ENCODE measurements at regions not wholly inside any gene's neighbourhood (a gene's known extent, or its start where the extent isn't known, plus 50 kb on each side); places are given as distances from the start of the nearest gene placed in this dataset.

DNA sequence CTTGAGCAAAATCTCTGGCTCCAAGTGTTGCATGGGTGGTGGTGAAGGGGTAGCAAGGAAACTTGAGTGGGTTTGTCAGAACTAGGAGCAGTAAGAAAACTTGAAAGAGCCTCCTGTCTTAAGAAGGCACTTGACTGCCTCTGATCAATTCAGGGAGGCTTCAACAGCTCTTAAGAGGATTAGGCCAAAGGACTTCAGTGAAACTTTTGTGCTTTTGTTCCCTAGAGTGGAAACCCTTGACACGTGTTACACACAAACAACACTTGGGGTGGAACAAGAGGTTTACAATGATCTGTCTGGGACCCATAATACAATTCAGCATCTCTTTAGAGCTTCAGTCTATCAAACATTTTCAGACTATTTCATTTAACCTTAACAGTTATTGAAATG is 80.1 kb upstream of the ARMC2 start:
- no peak for TF ChIP-seq POLR2A (IDR thresholded peaks at IDR 0.05)
- TF ChIP-seq, protein P1, sequence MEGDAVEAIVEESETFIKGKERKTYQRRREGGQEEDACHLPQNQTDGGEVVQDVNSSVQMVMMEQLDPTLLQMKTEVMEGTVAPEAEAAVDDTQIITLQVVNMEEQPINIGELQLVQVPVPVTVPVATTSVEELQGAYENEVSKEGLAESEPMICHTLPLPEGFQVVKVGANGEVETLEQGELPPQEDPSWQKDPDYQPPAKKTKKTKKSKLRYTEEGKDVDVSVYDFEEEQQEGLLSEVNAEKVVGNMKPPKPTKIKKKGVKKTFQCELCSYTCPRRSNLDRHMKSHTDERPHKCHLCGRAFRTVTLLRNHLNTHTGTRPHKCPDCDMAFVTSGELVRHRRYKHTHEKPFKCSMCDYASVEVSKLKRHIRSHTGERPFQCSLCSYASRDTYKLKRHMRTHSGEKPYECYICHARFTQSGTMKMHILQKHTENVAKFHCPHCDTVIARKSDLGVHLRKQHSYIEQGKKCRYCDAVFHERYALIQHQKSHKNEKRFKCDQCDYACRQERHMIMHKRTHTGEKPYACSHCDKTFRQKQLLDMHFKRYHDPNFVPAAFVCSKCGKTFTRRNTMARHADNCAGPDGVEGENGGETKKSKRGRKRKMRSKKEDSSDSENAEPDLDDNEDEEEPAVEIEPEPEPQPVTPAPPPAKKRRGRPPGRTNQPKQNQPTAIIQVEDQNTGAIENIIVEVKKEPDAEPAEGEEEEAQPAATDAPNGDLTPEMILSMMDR (IDR thresholded peaks at IDR 0.05): no peak

Measured in testis (tissue), 2 donors.